Cardiac muscle cell (in vitro differentiated cells and primary cell): ENCODE measurements at regions not wholly inside any gene's neighbourhood (a gene's known extent, or its start where the extent isn't known, plus 50 kb on each side); places are given as distances from the start of the nearest gene placed in this dataset.

Experiments
- DNase-seq, 2 donors: peaks; one replicate each; pipeline versions ENCODE4 v3.0.0 to v3.0.0-alpha.2; 2010 to 2017; ENCODE audit warnings: low read depth in 1 of 2, low spot score in 1 of 2
- H3K27ac ChIP-seq: fragments of 200-600 bp; sonication (generic); 2 replicates; pipeline ENCODE4 v1.5.1; 2016
- H3K27me3 ChIP-seq: fragments of 200-600 bp; sonication (generic); 2 replicates; pipeline ENCODE4 v1.6.0; 2016; ENCODE audit warnings: control low read depth
- H3K36me3 ChIP-seq: fragments of 200-600 bp; sonication (generic); 2 replicates; pipeline ENCODE4 v1.5.1; 2016; ENCODE audit warnings: control low read depth
- H3K4me1 ChIP-seq: fragments of 200-600 bp; sonication (generic); 2 replicates; pipeline ENCODE4 v1.8.1; 2017; ENCODE audit warnings: low read depth, mild to moderate bottlenecking, mixed run types
- H3K4me3 ChIP-seq: fragments of 200-600 bp; sonication (generic); 2 replicates; pipeline ENCODE4 v1.5.1; 2016; ENCODE audit warnings: mild to moderate bottlenecking
- H3K9me3 ChIP-seq: fragments of 200-600 bp; sonication (generic); 2 replicates; pipeline ENCODE4 v1.5.1; 2017; ENCODE audit warnings: low read depth, mild to moderate bottlenecking, control low read depth
- TF ChIP-seq, protein P1 (sequence below): IDR thresholded peaks from 2 replicates; pipeline ENCODE4 v1.5.1; 2012; ENCODE audit warnings: low read depth, mild to moderate bottlenecking, low read length

GRCh38 chr6:54440549-54440948 is 132.3 kb downstream of the TINAG start:
- Histone ChIP-seq H3K27ac (no peak overlapping the region), H3K27me3 (no peaks in the 10 kb centered on the region), H3K36me3 (no peaks in the 10 kb centered on the region), H3K4me1 (no peaks in the 10 kb centered on the region), H3K4me3 (no peak overlapping the region), H3K9me3 (no peaks in the 10 kb centered on the region)
- no peak for DNase-seq
- TF ChIP-seq, protein P1, sequence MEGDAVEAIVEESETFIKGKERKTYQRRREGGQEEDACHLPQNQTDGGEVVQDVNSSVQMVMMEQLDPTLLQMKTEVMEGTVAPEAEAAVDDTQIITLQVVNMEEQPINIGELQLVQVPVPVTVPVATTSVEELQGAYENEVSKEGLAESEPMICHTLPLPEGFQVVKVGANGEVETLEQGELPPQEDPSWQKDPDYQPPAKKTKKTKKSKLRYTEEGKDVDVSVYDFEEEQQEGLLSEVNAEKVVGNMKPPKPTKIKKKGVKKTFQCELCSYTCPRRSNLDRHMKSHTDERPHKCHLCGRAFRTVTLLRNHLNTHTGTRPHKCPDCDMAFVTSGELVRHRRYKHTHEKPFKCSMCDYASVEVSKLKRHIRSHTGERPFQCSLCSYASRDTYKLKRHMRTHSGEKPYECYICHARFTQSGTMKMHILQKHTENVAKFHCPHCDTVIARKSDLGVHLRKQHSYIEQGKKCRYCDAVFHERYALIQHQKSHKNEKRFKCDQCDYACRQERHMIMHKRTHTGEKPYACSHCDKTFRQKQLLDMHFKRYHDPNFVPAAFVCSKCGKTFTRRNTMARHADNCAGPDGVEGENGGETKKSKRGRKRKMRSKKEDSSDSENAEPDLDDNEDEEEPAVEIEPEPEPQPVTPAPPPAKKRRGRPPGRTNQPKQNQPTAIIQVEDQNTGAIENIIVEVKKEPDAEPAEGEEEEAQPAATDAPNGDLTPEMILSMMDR: no peak

DNA sequence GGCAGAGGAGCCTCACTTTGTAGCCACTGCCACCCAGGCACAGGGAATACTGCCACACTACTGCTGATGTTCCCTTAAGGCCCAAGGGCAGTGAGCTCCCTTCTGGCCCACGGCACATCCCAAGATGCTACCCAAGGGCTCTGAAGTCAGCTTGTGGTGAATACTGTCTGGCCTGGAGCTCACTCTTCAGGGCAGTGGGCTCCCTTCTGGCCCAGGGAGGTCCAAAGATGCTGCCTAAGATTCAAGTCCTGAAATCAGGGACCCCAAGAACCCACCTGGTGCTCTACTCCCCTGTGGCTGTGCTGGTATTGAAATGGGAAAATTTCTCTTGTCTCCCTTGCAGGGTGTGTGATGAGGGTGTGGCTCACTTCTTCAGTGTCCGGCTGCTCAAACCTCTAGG is 132.8 kb downstream of the TINAG start:
- Histone ChIP-seq H3K4me3 (no peak overlapping the region), H3K27me3 (no peaks in the 10 kb centered on the region), H3K4me1 (no peaks in the 10 kb centered on the region), H3K9me3 (no peaks in the 10 kb centered on the region), H3K27ac (no peak overlapping the region), H3K36me3 (no peaks in the 10 kb centered on the region)
- DNase-seq: no peak
- TF ChIP-seq, protein P1: no peak

DNA sequence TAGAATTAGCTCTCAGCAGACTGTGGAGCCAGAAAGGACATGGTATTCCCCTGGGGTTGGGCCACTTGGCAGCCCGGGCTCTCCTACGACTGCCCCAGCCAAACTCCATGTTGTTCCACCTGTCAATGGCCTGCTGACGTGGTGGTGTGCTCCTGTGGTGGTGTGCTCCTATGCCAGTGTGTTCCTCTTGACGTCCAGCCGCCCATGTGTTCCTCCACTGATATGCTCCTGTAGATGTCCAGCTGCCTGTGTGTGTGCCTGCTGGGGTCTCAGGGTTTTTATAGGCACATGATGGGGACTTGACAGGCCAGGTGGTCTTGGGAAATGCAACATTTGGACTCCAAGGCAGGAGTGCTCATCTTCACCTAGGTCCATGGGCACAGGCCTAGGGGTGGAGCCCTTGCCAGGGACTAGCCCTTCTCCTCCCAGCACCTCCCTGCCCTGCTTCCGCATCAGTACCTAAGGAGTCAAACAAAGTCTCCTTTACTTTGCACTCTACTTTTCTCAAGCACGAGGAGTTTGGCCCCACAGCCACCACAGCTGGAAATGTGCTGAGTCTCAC is 133.5 kb downstream of the TINAG start:
- H3K4me1 ChIP-seq: no peaks in the 10 kb centered on the region
- DNase-seq: no peak
- H3K36me3 ChIP-seq: no peaks in the 10 kb centered on the region
- no peaks in the 10 kb centered on the region for H3K9me3 ChIP-seq
- H3K4me3 ChIP-seq: no peak overlapping the region
- H3K27me3 ChIP-seq: no peaks in the 10 kb centered on the region
- TF ChIP-seq, protein P1: no peak
- no peak overlapping the region for H3K27ac ChIP-seq

GRCh38 chr6:54445207-54445606 is 137.0 kb downstream of the TINAG start:
- no peak overlapping the region for H3K4me3 ChIP-seq
- H3K4me1 ChIP-seq: no peaks in the 10 kb centered on the region
- no peaks in the 10 kb centered on the region for H3K9me3 ChIP-seq
- H3K27me3 ChIP-seq: no peaks in the 10 kb centered on the region
- no peak overlapping the region for H3K27ac ChIP-seq
- H3K36me3 ChIP-seq: no peaks in the 10 kb centered on the region
- TF ChIP-seq, protein P1: no peak
- DNase-seq: no peak

GRCh38 chr6:54448617-54449016 is 140.4 kb downstream of the TINAG start:
- no peak overlapping the region for H3K4me3 ChIP-seq
- H3K9me3 ChIP-seq: no peaks in the 10 kb centered on the region
- H3K27ac ChIP-seq: no peak overlapping the region
- TF ChIP-seq, protein P1: no peak
- DNase-seq: no peak
- no peaks in the 10 kb centered on the region for H3K36me3 ChIP-seq
- H3K27me3 ChIP-seq: no peaks in the 10 kb centered on the region
- no peaks in the 10 kb centered on the region for H3K4me1 ChIP-seq

- H3K27me3 ChIP-seq: no peaks in the 10 kb centered on the region
- H3K36me3 ChIP-seq: no peaks in the 10 kb centered on the region
- TF ChIP-seq, protein P1: no peak
- H3K4me3 ChIP-seq: no peak overlapping the region
- no peak for DNase-seq
- no peak overlapping the region for H3K27ac ChIP-seq
- no peaks in the 10 kb centered on the region for H3K4me1 ChIP-seq
- no peaks in the 10 kb centered on the region for H3K9me3 ChIP-seq
Observed at GRCh38 chr6:54451516-54451915, 143.3 kb downstream of the TINAG start.
